ENCODE measurements at regions not wholly inside any gene's neighbourhood (a gene's known extent, or its start where the extent isn't known, plus 50 kb on each side); places are given as distances from the start of the nearest gene placed in this dataset.

DNA sequence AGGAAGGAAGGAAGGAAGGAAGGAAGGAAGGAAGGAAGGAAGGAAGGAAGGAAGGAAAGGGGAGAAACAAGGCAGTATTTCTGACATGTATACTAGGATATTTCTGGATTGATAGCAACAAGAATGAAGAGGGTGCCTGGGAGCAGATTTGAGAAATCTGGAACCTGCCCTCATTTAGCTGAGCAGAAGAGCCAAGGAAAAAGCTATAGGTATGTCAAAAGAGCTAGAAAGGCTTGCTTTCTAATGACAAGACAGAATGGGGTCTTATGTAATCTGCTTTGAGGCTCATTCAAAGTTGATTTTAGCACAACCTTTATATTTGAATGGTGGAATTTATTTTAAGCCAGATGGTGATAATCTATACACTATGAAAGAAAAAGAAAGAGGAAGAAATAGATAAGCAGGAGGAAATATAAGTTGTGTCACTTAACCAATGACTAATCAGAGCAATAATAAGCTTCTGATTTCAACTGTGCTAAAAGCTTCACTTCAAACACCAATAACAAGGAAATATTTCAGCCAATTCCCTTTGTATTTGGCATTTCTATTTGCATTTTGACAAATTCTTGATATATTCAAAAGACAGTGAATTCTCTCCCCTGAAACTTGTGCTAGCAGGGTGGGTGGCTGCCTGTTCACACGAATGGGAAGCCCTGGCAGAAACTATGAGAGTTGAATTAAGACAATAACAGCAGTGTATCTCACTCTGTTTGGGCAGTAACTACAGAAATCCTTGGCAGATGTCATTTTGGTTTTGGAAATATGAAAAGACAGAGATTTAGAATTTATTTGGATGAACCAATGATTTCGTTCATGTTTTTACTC, 76.3 kb upstream of the FLRT2 start:
- no peak for DNase-seq (ENCODE audit: low read depth)

- no peak for DNase-seq (ENCODE audit: low read depth)
Measured at GRCh38 chr14:85454226-85454813, 75.6 kb upstream of the FLRT2 start.

DNA sequence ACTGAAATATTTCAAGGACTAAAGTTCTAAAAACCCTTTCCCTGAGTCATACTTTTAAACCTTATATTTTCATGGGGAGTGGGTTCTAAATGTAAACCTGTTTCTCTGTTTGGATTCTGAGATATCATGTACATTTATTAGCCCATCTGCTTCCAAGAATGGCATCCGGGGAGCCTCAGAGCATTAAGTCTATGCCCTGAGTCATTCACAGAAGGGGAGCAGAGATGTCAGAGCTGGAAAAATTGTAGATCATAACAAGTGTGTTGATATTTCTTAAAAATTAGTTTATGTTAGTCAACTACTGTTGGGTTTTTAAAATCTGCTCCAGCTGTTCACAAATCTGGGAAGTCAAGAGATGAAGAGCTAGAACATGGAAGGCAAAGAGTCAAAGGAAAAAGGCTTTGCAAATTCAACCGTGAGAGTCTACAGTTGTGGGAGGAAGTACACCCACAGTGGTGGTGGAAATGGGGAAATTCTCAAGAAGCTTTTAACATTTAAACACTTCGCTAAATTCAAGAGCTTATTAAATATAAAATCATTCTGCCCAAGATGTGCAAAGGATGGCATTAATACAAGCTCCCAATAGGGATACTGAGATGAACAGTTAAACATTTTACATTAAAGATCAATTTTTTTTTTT, 70.5 kb upstream of the FLRT2 start:
- DNase-seq (ENCODE audit: low read depth), result no peak

DNA sequence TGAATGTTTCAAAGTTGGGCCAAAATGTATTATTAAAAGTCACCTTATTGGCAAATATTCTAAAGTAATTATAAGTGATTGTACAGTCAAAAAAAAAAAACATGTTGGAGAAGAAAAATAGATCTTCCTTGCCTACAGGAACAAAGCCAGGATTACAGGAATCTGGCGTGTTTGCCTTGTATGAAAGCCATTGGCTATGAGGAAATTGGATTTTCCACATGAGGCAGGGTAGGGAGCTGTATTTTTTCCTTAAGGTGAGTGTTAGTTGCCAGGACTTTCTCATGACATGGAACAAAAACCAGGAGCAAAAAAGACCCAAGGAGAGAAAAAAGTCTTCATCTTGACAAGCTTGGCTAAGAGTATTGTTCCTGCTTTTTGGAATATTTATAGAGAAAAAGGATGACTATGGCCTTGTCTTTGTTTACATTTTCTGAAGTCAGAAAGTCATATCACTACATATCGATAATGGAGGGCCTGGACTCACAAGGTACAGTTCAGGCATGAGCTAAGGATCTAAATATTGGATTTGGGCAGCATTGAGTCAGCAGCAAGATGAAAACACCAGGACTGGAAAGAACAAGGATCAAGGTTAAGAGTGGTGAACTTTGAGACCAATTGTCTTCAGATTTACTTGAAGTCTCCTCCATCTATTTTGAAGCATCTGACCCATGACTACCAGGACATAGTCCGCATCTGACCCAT, 68.4 kb upstream of the FLRT2 start:
- no peak for DNase-seq (ENCODE audit: low read depth)

DNA sequence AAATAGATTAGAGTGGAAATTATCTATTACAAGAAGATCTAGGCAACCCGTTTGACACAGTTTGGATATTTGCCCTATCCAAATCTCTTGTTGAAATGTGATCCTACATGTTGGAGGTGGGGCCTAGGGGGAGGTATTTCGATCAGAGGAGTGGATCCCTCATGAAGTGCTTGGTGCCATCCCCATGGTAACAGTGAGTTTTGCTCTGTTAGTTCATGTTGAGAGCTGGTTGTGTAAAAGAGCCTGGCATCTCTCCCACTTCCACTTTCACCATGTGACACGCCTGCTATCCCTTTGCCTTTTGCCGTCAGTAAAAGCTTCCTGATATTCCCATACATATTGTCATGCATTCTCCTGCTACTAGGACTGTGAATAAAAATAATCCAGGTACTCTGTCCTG, 66.4 kb upstream of the FLRT2 start:
- DNase-seq (ENCODE audit: low read depth), result no peak

GRCh38 chr14:85464135-85464895, 65.6 kb upstream of the FLRT2 start:
- no peak for DNase-seq (ENCODE audit: low read depth)

- DNase-seq (ENCODE audit: low read depth), result no peak
Measured at GRCh38 chr14:85466678-85467077, 63.3 kb upstream of the FLRT2 start.

- no peak for DNase-seq (ENCODE audit: low read depth)
Measured at GRCh38 chr14:85468816-85469215, 61.1 kb upstream of the FLRT2 start.

- DNase-seq (ENCODE audit: low read depth), result no peak
Measured at GRCh38 chr14:85471156-85471555, 58.8 kb upstream of the FLRT2 start.

DNA sequence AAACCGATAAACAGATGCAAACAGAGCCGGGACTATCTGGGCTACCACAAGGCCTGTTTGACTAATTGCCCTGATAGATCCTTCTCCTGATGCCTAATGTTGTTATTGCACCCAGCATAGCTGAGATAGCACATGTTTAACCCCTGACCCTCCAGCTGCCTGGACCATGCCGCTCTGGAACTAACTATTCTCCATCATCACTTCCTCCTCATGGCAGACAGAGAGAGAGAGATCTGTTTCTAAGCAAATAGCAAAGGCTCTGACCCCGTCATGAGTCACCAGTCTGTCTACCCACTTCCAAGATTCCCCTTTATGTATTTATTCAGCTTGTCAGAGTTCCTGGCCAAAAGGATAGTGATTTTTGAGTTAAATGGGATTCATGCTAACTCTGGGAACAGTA, 58.2 kb upstream of the FLRT2 start:
- DNase-seq (ENCODE audit: low read depth), result no peak

GRCh38 chr14:85474431-85474830, 55.5 kb upstream of the FLRT2 start:
- no peak for DNase-seq (ENCODE audit: low read depth)

GRCh38 chr14:85475113-85475512, 54.8 kb upstream of the FLRT2 start:
- no peak for DNase-seq (ENCODE audit: low read depth)

DNA sequence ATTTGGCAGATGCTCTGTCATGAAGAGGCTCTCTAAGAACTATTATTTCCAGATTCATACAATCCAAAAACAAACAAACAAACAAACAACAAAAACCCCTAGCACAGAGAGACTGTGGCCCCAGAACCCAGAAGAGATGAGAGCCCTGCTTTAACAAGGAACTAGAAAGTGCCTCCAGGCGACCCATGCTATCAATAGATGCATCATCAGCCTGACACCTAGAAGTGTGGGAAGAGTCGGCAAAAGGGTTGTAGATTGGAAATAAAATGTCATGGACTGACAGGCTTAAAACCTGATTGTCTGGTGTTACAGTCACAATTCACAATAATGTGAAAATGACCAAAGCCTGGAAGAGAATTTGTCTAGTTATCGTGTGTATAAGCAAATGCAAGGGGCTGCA, 50.6 kb upstream of the FLRT2 start:
- no peak for DNase-seq (ENCODE audit: low read depth)

GRCh38 chr14:85479771-85480170, 50.2 kb upstream of the FLRT2 start:
- DNase-seq (ENCODE audit: low read depth), result no peak

All from M059J (cell line).